NB4 (cell line): ENCODE measurements at regions not wholly inside any gene's neighbourhood (a gene's known extent, or its start where the extent isn't known, plus 50 kb on each side); places are given as distances from the start of the nearest gene placed in this dataset.

Experiments used
- DNase-seq: peaks from one replicate; pipeline ENCODE4 v3.0.0; 2010; ENCODE audit warnings: low read depth
- H3K4me3 ChIP-seq: one replicate; pipeline ENCODE4 v1.5.1; 2011; ENCODE audit warnings: mild to moderate bottlenecking, low read depth, low read length, moderate library complexity
- MAX ChIP-seq: IDR thresholded peaks from 2 replicates; pipeline ENCODE4 v1.6.1; 2011; ENCODE audit warnings: low read depth, low read length
- MYC ChIP-seq: IDR thresholded peaks from 2 replicates; pipeline ENCODE4 v1.6.1; 2011; ENCODE audit warnings: low read depth, low read length
- POLR2A ChIP-seq: IDR thresholded peaks from 2 replicates; pipeline ENCODE4 v1.6.1; 2011; ENCODE audit warnings: mild to moderate bottlenecking; ENCODE audit not compliant: insufficient read length; ENCODE audit errors: extremely low read depth
- TF ChIP-seq, protein P1 (sequence below): IDR thresholded peaks from one replicate; pipeline ENCODE4 v1.5.1; 2012; ENCODE audit warnings: low read depth, low read length

DNA sequence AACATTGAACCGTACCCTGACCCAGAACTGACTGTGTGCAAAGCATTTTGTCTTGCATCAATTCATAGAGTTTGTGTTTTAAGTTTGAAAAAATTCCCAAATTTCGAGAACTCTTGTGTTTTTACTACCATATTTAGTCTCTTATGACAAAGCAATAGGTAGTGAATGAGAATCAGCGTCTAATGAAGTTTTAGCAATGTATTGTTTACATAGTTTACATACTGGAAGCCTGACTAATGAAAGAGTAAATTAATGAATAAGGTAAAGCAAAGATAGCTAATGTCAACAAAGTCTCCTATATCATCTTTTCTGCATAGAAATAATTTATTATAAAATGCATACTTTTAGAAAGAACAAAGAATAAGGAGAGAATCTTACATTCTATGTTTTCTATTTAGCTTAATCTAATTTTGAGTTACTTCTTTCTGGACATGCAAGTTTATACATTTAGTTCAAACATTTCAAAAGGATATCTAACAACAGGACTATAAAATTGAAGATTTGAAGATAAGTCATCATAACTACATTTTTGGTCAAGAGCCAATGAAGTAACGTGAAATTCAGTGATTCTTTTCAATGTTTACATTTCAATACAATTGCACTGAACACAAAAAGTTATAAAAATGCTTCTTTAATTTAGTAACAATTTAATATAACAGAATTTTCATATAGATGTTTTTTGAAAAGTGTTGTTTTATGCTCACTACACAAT lies 1943.7 kb downstream of the NCAM2 start:
- no peak for TF ChIP-seq MYC
- no peak for TF ChIP-seq POLR2A
- TF ChIP-seq, protein P1, sequence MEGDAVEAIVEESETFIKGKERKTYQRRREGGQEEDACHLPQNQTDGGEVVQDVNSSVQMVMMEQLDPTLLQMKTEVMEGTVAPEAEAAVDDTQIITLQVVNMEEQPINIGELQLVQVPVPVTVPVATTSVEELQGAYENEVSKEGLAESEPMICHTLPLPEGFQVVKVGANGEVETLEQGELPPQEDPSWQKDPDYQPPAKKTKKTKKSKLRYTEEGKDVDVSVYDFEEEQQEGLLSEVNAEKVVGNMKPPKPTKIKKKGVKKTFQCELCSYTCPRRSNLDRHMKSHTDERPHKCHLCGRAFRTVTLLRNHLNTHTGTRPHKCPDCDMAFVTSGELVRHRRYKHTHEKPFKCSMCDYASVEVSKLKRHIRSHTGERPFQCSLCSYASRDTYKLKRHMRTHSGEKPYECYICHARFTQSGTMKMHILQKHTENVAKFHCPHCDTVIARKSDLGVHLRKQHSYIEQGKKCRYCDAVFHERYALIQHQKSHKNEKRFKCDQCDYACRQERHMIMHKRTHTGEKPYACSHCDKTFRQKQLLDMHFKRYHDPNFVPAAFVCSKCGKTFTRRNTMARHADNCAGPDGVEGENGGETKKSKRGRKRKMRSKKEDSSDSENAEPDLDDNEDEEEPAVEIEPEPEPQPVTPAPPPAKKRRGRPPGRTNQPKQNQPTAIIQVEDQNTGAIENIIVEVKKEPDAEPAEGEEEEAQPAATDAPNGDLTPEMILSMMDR: no peak
- TF ChIP-seq MAX: no peak
- DNase-seq: no peak

GRCh38 chr21:22955559-22955958 lies 1957.3 kb downstream of the NCAM2 start:
- TF ChIP-seq, protein P1: no peak
- TF ChIP-seq POLR2A: no peak
- no peak for TF ChIP-seq MYC
- TF ChIP-seq MAX: no peak
- no peak overlapping the region for H3K4me3 ChIP-seq
- no peak for DNase-seq

More for the DNA sequence above, 1943.7 kb downstream of the NCAM2 start:
- no peak overlapping the region for H3K4me3 ChIP-seq

- TF ChIP-seq, protein P1: no peak
- no peak for TF ChIP-seq MYC
- TF ChIP-seq POLR2A: no peak
- no peak for TF ChIP-seq MAX
- DNase-seq: no peak
- no peak overlapping the region for H3K4me3 ChIP-seq
Observed at GRCh38 chr21:22961258-22961657, 1963.0 kb downstream of the NCAM2 start.

DNA sequence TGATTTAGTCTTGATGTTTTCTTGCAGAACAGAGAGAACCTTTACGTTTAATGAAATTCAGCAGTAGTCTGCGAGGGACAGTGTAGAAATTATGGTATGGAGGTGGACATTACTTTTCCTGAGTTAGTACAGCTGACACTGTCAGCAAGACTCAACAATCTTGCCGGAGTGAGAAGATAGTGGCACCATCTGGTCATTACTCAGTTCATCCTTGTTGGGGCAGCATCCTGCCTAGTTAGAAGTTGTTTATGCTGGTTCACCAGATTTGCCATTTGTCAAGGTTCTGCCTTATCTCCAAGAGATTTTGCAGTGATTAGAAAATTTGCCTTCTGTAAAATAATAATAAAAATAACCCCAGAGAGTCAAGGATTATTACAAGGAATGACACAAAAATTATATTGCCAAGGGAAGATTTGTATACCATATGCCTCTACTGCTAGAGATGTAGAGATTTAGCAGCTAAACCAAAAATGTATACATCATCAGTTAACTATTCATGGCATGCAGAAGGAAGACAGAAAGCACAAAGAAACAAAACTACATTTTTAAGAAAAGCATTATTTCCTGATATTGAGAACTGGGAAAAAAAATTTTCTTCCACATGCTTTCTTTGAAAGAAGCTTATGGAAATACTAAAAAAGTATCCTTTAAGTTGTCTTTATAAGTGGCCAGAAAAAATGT lies 1967.4 kb downstream of the NCAM2 start:
- no peak overlapping the region for H3K4me3 ChIP-seq
- no peak for TF ChIP-seq MYC
- TF ChIP-seq, protein P1: no peak
- TF ChIP-seq POLR2A: no peak
- TF ChIP-seq MAX: no peak
- no peak for DNase-seq

DNA sequence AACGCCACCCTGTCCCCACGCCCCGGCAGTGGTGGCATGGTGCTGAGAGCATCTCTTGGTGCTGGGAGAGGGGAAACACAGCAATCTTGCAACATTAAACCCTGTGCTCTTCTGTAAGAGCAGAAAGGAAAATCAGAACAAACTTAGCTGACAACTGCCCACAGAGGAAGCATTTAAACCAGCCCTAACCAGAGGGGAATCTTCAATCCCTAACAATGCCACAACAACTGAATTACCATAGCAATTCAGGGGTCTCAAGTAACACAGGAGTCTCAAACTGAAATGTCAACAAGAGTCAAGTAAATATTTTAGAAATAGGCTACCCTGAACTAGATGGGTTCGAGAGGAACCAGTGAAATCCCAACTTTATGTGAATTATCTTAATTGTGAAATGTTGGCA lies 1983.6 kb downstream of the NCAM2 start:
- H3K4me3 ChIP-seq: no peak overlapping the region
- TF ChIP-seq, protein P1: no peak
- TF ChIP-seq MYC (no peak), MAX (no peak), POLR2A (no peak)
- no peak for DNase-seq
